Fibroblast of lung (primary cell): ENCODE measurements at regions not wholly inside any gene's neighbourhood (a gene's known extent, or its start where the extent isn't known, plus 50 kb on each side); places are given as distances from the start of the nearest gene placed in this dataset.

ENCODE experiments used
- EZH2 ChIP-seq: IDR thresholded peaks from 2 replicates; pipeline ENCODE4 v1.5.1; 2012; ENCODE audit warnings: low read length, control low read depth, mild to moderate bottlenecking; ENCODE audit errors: missing control alignments
- TF ChIP-seq, protein P1 (sequence below), 2 donors: IDR thresholded peaks in 1 of 2; conservative IDR thresholded peaks in 1 of 2; 1 replicate in 1 of 2; 2 replicates in 1 of 2; pipeline ENCODE4 v1.5.1; 2011 to 2012; ENCODE audit warnings: low read length in 2 of 2, control low read depth in 1 of 2, inconsistent platforms in 1 of 2, low read depth in 1 of 2, mild to moderate bottlenecking in 1 of 2

DNA sequence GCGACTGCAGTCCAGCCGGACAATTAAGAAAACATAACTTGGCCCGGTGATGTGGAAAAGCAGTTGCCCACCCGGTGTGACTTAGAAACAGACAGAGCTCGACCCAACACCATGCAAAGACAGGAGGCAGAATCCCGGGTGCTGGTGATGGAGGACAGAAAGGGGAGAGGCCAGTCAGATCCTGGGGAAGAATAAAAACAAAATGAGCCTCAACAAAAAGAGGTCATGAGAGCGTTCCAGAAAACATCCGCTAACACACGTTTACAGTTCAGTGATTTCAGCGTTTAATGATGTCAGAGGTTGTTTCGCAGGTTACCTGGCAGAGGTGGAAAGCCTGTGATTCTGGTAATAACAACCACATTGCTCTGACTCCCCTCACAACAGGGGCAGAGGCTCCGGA, 111.9 kb downstream of the OSR1 start:
- no peak for TF ChIP-seq EZH2
- TF ChIP-seq, protein P1, sequence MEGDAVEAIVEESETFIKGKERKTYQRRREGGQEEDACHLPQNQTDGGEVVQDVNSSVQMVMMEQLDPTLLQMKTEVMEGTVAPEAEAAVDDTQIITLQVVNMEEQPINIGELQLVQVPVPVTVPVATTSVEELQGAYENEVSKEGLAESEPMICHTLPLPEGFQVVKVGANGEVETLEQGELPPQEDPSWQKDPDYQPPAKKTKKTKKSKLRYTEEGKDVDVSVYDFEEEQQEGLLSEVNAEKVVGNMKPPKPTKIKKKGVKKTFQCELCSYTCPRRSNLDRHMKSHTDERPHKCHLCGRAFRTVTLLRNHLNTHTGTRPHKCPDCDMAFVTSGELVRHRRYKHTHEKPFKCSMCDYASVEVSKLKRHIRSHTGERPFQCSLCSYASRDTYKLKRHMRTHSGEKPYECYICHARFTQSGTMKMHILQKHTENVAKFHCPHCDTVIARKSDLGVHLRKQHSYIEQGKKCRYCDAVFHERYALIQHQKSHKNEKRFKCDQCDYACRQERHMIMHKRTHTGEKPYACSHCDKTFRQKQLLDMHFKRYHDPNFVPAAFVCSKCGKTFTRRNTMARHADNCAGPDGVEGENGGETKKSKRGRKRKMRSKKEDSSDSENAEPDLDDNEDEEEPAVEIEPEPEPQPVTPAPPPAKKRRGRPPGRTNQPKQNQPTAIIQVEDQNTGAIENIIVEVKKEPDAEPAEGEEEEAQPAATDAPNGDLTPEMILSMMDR (conservative IDR thresholded peaks at IDR 0.05 in 1 of 2, IDR thresholded peaks at IDR 0.05 in 1 of 2; ENCODE audit: low read depth in 1 of 2, low read length in 2 of 2), result no peak
